GM12872 (cell line): ENCODE measurements at regions not wholly inside any gene's neighbourhood (a gene's known extent, or its start where the extent isn't known, plus 50 kb on each side); places are given as distances from the start of the nearest gene placed in this dataset.

ENCODE experiments used
- TF ChIP-seq, protein P1 (sequence below): IDR thresholded peaks from 3 replicates; pipeline ENCODE4 v1.5.1; 2011; ENCODE audit warnings: low read depth, mild to moderate bottlenecking, low read length, moderate library complexity; ENCODE audit not compliant: insufficient read depth

DNA sequence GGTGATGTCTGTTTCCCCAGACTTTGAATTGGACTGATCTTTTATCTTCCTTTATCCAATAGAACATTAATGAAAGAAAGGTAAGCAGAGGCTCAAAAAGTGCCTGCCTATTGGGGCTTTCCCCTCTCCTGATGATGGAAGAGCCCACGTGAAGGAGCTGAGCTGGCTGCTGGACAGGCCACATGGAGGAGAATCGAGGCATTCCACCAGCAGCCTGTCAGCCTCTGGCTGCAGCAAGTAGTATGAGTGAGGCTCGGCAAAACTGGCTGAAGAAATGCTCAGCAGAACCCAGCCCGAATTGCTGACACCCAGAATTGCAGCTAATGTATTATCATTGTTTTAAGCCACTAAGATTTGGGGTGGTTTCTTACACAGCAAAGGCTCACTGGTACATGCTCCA, 66.5 kb upstream of the STC2 start:
- TF ChIP-seq, protein P1, sequence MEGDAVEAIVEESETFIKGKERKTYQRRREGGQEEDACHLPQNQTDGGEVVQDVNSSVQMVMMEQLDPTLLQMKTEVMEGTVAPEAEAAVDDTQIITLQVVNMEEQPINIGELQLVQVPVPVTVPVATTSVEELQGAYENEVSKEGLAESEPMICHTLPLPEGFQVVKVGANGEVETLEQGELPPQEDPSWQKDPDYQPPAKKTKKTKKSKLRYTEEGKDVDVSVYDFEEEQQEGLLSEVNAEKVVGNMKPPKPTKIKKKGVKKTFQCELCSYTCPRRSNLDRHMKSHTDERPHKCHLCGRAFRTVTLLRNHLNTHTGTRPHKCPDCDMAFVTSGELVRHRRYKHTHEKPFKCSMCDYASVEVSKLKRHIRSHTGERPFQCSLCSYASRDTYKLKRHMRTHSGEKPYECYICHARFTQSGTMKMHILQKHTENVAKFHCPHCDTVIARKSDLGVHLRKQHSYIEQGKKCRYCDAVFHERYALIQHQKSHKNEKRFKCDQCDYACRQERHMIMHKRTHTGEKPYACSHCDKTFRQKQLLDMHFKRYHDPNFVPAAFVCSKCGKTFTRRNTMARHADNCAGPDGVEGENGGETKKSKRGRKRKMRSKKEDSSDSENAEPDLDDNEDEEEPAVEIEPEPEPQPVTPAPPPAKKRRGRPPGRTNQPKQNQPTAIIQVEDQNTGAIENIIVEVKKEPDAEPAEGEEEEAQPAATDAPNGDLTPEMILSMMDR: no peak

- TF ChIP-seq, protein P1: no peak
These were observed 64.0 kb upstream of the STC2 start for GRCh38 chr5:173392172-173392571.

DNA sequence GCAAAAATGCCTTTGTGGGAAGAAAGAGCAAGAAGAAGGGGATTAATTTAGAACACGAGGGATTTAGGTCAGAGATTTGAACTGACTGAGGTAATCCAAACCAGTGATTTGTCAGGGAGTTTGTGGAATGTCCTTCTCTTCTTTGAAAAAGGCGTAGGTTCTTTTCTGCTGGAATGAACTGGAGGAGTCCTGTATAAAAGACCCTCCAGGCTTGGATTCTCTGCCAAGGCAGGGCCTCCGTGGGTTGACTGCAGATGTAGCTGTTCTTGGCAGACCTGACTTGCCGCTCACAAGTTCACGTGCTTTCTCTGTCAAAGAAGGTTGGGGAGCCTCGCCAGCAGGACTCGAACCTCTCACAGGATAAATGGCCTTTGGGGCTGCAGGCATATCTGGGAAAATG, 62.8 kb upstream of the STC2 start:
- TF ChIP-seq, protein P1: no peak

GRCh38 chr5:173385832-173386360, 57.7 kb upstream of the STC2 start:
- TF ChIP-seq, protein P1: no peak

- TF ChIP-seq, protein P1: no peak
These were observed 55.5 kb upstream of the STC2 start for GRCh38 chr5:173383711-173384110.

DNA sequence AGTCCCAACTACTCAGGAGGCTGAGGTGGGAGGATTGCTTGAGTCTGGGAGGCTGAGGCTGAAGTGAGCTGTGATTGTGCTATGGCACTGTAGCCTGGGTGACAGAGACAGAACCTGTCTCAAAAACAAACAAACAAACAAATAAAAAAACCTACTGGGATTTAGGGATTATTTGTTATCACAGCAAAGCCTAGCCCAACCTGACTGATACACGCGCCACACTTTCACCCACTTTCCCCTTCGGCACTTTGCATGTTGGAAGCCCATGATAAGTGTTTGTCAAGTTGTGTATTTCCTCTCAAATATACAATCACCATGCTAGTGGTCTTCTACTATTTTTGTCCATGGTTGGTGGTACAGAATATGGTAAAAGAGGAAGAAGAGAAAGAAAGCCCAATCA, 50.5 kb upstream of the STC2 start:
- TF ChIP-seq, protein P1: no peak
